ENCODE measurements at regions not wholly inside any gene's neighbourhood (a gene's known extent, or its start where the extent isn't known, plus 50 kb on each side); places are given as distances from the start of the nearest gene placed in this dataset.

DNA sequence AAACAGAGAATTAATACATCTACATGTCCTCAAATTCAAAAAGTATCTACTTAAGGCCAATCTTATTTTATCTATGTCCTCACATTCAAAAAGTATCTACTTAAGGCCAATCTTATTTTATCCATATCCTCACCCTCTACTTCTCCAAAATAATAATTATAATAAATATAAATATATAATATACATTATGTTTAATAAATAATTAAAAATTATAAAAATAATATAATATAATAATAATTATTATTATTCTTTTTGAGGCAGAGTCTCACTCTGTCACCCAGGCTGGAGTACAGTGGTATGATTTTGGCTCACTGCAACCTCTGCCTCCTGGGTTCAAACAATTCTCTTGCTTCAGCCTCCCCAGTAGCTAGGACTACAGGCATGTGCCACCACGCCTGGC lies 784.9 kb downstream of the DNAJB9 start:
- Histone ChIP-seq H3K9me3 (ENCODE audit: control insufficient read depth in 4 of 4, low read length in 3 of 4) (no peaks in the 10 kb centered on the region), H3K27ac (ENCODE audit: low read depth in 1 of 2, low read length in 2 of 2) (no peak overlapping the region), H3K9ac (ENCODE audit: low read depth in 1 of 2, low read length in 2 of 2) (no peak overlapping the region), H3K27me3 (ENCODE audit: control insufficient read depth in 4 of 4, insufficient read depth in 4 of 4, low read length in 3 of 4) (no peaks in the 10 kb centered on the region), H3K4me1 (ENCODE audit: control insufficient read depth in 4 of 4, insufficient read depth in 4 of 4, low read length in 3 of 4) (no peaks in the 10 kb centered on the region), H3K36me3 (ENCODE audit: control insufficient read depth in 4 of 4, insufficient read depth in 3 of 4, low read depth in 1 of 4, low read length in 3 of 4) (no peaks in the 10 kb centered on the region), H3K4me3 (ENCODE audit: low read depth in 1 of 3, low read length in 3 of 3) (no peak overlapping the region)
- TF ChIP-seq CTCF (IDR thresholded peaks at IDR 0.05; ENCODE audit: low read depth, low read length, missing input control) = no peak
- TF ChIP-seq FOXA2 (IDR thresholded peaks at IDR 0.05) = no peak
- TF ChIP-seq SP1 (IDR thresholded peaks at IDR 0.05) = no peak
- no peak for TF ChIP-seq TAF1 (conservative IDR thresholded peaks at IDR 0.05)
- no peak for TF ChIP-seq EGR1 (IDR thresholded peaks at IDR 0.05; ENCODE audit: low read depth in 2 of 2)
- no peak for TF ChIP-seq FOXA1 (IDR thresholded peaks at IDR 0.05)
- TF ChIP-seq YY1 (IDR thresholded peaks at IDR 0.05) = no peak
- TF ChIP-seq RXRA (IDR thresholded peaks at IDR 0.05) = no peak
- no peak for TF ChIP-seq HNF4A (conservative IDR thresholded peaks at IDR 0.05)
- TF ChIP-seq, protein P1, sequence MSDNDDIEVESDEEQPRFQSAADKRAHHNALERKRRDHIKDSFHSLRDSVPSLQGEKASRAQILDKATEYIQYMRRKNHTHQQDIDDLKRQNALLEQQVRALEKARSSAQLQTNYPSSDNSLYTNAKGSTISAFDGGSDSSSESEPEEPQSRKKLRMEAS (IDR thresholded peaks at IDR 0.05) = no peak
- TF ChIP-seq JUND (IDR thresholded peaks at IDR 0.05) = no peak
- WGBS = 92% methylated on average over 1 of the region's 1 CpG
- no peak for DNase-seq (ENCODE audit: low spot score)

DNA sequence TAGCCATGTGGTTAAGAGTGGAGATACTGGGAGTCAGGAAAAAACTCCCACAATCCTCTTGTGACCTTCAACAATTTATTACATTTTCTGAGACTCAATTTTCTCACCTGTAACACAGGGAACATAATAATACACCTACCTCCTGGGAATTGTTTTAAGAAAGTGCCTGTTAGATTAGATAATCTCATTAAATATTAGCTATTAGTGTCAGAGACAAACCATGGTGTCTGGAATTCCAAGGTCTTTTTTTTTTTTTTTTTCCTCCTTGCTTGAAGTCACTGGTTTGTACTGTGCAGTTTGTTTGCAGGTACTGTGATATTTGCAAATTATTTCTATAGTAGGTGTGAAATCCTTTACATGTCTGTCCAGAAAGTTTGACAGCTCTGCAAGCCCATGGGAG lies 806.1 kb downstream of the DNAJB9 start:
- no peak overlapping the region for H3K4me3 ChIP-seq (ENCODE audit: low read depth in 1 of 3, low read length in 3 of 3)
- H3K9ac ChIP-seq (ENCODE audit: low read depth in 1 of 2, low read length in 2 of 2) = no peak overlapping the region
- H3K27me3 ChIP-seq (ENCODE audit: control insufficient read depth in 4 of 4, insufficient read depth in 4 of 4, low read length in 3 of 4) = no peaks in the 10 kb centered on the region
- no peaks in the 10 kb centered on the region for H3K36me3 ChIP-seq (ENCODE audit: control insufficient read depth in 4 of 4, insufficient read depth in 3 of 4, low read depth in 1 of 4, low read length in 3 of 4)
- H3K27ac ChIP-seq (ENCODE audit: low read depth in 1 of 2, low read length in 2 of 2) = no peak overlapping the region
- TF ChIP-seq NR2F2 (IDR thresholded peaks at IDR 0.05) (no peak), HNF4A (conservative IDR thresholded peaks at IDR 0.05) (no peak), FOXA1 (IDR thresholded peaks at IDR 0.05) (no peak), JUND (IDR thresholded peaks at IDR 0.05) (no peak), GABPA (IDR thresholded peaks at IDR 0.05 in 1 of 2, conservative IDR thresholded peaks at IDR 0.05 in 1 of 2) (no peak), YY1 (IDR thresholded peaks at IDR 0.05) (no peak), HNF4G (IDR thresholded peaks at IDR 0.05) (no peak), CTCF (IDR thresholded peaks at IDR 0.05; ENCODE audit: low read depth, low read length, missing input control) (no peak), RXRA (IDR thresholded peaks at IDR 0.05) (no peak), FOXA2 (IDR thresholded peaks at IDR 0.05) (no peak), EGR1 (IDR thresholded peaks at IDR 0.05; ENCODE audit: low read depth in 2 of 2) (no peak)
- TF ChIP-seq, protein P2, sequence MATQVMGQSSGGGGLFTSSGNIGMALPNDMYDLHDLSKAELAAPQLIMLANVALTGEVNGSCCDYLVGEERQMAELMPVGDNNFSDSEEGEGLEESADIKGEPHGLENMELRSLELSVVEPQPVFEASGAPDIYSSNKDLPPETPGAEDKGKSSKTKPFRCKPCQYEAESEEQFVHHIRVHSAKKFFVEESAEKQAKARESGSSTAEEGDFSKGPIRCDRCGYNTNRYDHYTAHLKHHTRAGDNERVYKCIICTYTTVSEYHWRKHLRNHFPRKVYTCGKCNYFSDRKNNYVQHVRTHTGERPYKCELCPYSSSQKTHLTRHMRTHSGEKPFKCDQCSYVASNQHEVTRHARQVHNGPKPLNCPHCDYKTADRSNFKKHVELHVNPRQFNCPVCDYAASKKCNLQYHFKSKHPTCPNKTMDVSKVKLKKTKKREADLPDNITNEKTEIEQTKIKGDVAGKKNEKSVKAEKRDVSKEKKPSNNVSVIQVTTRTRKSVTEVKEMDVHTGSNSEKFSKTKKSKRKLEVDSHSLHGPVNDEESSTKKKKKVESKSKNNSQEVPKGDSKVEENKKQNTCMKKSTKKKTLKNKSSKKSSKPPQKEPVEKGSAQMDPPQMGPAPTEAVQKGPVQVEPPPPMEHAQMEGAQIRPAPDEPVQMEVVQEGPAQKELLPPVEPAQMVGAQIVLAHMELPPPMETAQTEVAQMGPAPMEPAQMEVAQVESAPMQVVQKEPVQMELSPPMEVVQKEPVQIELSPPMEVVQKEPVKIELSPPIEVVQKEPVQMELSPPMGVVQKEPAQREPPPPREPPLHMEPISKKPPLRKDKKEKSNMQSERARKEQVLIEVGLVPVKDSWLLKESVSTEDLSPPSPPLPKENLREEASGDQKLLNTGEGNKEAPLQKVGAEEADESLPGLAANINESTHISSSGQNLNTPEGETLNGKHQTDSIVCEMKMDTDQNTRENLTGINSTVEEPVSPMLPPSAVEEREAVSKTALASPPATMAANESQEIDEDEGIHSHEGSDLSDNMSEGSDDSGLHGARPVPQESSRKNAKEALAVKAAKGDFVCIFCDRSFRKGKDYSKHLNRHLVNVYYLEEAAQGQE (IDR thresholded peaks at IDR 0.05) = no peak
- TF ChIP-seq, protein P1 (IDR thresholded peaks at IDR 0.05) = no peak
- TF ChIP-seq, protein P3, sequence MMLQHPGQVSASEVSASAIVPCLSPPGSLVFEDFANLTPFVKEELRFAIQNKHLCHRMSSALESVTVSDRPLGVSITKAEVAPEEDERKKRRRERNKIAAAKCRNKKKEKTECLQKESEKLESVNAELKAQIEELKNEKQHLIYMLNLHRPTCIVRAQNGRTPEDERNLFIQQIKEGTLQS (IDR thresholded peaks at IDR 0.05) = no peak
- H3K9me3 ChIP-seq (ENCODE audit: control insufficient read depth in 4 of 4, low read length in 3 of 4) = no peaks in the 10 kb centered on the region
- no peak for DNase-seq (ENCODE audit: low spot score)
- H3K4me1 ChIP-seq (ENCODE audit: control insufficient read depth in 4 of 4, insufficient read depth in 4 of 4, low read length in 3 of 4) = peaks cover 2 to 18% (median 11%) of the 10 kb centered on the region in 4 donors

Measured in liver (tissue), 8 donors.